BE2C (cell line): ENCODE measurements at regions not wholly inside any gene's neighbourhood (a gene's known extent, or its start where the extent isn't known, plus 50 kb on each side); places are given as distances from the start of the nearest gene placed in this dataset.
"Not testable (repeated sequence)": the region's sequence is repeated elsewhere in the genome, so short reads cannot be mapped to it uniquely, and the experiment has no call there.

Experiments
- DNase-seq: peaks from one replicate; pipeline ENCODE4 v3.0.0-alpha.2; 2020
- H3K27me3 ChIP-seq: fragments of 250-450 bp; sonication (Bioruptor Pico); 2 replicates; pipeline ENCODE4 v1.5.1; 2020; ENCODE audit warnings: mild to moderate bottlenecking
- H3K36me3 ChIP-seq: fragments of 250-450 bp; sonication (Bioruptor Pico); 2 replicates; pipeline ENCODE4 v1.5.1; 2020; ENCODE audit warnings: mild to moderate bottlenecking
- H3K4me1 ChIP-seq: fragments of 250-450 bp; sonication (Bioruptor Pico); 2 replicates; pipeline ENCODE4 v1.5.1; 2020
- H3K4me3 ChIP-seq: 2 replicates; pipeline ENCODE4 v1.5.1; 2011; ENCODE audit warnings: low read depth, low read length
- H3K9me3 ChIP-seq: fragments of 250-450 bp; sonication (Bioruptor Pico); 2 replicates; pipeline ENCODE4 v1.5.1; 2020
- TF ChIP-seq, protein P1 (sequence below): IDR thresholded peaks from 2 replicates; pipeline ENCODE4 v1.5.1; 2012; ENCODE audit warnings: mild to moderate bottlenecking, low read depth, low read length

DNA sequence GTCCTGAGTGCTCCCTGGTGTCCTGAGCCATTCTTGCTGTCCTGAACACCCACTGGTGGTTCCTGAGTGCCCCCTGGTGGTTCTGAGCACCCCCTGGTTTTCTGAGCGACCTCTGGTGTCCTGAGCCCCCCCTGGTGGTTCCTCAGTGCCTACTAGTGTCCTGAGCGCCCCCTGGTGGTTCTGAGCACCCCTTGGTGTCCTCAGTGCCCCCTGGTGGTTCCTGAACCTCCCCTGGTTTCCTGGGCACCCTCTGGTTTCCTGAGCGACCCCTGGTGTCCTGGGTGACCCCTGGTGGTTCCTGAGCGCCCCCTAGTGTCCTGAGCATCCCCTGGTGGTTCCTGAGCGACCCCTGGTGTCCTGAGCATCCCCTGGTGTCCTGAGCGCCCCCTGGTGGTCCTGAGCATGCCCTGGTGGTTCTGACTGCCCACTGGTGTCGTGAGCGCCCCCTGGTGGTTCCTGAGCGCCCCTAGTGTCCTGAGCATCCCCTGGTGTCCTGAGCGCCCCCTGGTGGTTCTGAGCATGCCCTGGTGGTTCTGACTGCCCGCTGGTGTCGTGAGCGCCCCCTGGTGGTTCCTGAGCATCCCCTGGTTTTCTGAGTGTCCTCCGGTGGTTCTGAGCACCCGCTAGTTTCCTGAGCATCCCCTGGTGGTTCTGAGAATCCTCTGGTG, 473.1 kb downstream of the TMEM121 start:
- no peaks in the 10 kb centered on the region for H3K4me1 ChIP-seq
- no peaks in the 10 kb centered on the region for H3K9me3 ChIP-seq
- H3K4me3 ChIP-seq, result no peak overlapping the region
- H3K36me3 ChIP-seq, result no peaks in the 10 kb centered on the region
- peak; percentile 83 for DNase-seq
- TF ChIP-seq, protein P1, sequence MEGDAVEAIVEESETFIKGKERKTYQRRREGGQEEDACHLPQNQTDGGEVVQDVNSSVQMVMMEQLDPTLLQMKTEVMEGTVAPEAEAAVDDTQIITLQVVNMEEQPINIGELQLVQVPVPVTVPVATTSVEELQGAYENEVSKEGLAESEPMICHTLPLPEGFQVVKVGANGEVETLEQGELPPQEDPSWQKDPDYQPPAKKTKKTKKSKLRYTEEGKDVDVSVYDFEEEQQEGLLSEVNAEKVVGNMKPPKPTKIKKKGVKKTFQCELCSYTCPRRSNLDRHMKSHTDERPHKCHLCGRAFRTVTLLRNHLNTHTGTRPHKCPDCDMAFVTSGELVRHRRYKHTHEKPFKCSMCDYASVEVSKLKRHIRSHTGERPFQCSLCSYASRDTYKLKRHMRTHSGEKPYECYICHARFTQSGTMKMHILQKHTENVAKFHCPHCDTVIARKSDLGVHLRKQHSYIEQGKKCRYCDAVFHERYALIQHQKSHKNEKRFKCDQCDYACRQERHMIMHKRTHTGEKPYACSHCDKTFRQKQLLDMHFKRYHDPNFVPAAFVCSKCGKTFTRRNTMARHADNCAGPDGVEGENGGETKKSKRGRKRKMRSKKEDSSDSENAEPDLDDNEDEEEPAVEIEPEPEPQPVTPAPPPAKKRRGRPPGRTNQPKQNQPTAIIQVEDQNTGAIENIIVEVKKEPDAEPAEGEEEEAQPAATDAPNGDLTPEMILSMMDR, result peak; percentile 89
- H3K27me3 ChIP-seq, result no peaks in the 10 kb centered on the region

DNA sequence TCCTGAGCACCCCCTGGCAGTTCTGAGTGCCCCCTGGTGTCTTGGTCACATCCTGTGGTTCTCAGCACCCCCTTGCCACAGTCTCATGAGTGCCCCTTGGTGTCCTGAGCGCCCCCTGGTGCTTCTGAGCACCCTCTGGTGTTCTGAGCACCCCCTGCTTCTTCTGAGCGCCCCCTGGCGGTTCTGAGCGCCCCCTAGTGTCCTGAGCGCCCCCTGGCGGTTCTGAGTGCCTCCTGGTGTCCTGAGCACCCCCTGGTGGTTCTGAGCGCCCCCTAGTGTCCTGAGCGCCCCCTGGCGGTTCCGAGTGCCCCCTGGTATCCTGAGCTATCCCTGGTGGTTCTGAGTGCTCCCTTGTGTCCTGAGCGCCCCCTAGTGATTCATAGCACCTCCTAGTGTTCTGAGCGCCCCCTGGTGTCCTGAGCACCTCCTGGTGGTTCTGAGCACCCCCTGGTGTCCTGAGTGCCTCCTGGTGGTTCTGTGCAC, 473.7 kb downstream of the TMEM121 start:
- peak; percentile 16 for DNase-seq

DNA sequence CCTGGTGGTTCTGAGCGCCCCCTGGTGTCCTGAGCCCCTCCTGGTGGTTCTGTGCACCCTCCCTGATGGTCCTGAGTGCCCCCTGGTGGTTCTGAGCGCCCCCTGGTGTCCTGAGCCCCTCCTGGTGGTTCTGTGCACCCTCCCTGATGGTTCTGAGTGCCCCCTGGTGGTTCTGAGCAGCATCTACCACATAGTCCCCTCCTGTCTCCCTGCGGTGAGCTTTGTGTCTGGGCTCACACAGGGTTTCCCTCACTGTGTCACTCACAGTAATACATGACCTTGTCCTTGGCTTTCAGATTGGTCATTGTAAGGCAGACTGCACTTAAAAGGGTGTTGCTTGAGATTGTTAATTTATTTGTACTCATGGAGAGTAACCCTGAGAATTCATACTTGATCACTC, 474.9 kb downstream of the TMEM121 start:
- H3K4me3 ChIP-seq, DNase-seq, H3K9me3 ChIP-seq, H3K36me3 ChIP-seq, H3K4me1 ChIP-seq, H3K27me3 ChIP-seq: not testable (repeated sequence)
- TF ChIP-seq, protein P1, result peak; percentile 30

More for the DNA sequence above, 473.7 kb downstream of the TMEM121 start:
- not testable (repeated sequence) for H3K4me3 ChIP-seq, H3K4me1 ChIP-seq, H3K27me3 ChIP-seq, H3K9me3 ChIP-seq, H3K36me3 ChIP-seq
- TF ChIP-seq, protein P1, result peak; percentile 25; the same call in 1 of the 2 replicates

DNA sequence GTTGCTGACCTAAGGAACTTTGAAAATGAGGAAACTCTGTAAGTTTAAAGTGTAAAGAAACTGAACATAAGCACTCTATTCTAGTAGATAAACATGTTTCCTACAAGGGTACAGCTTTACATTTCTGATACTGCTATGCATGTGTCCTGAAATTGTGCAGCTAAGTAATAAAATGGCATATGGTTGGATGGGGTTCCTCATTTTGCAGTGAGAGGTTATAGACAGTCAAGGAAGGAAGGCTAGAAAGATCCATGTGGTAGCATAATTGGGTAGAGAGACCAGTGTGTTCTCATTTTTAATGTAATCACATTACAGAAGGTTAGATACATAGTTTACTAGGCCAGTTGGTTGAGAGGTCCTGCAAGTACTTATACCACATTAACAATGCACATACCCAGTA, 477.0 kb downstream of the TMEM121 start:
- TF ChIP-seq, protein P1, result no peak
- Histone ChIP-seq H3K9me3 (no peaks in the 10 kb centered on the region), H3K4me1 (no peaks in the 10 kb centered on the region), H3K27me3 (no peaks in the 10 kb centered on the region), H3K4me3 (no peak overlapping the region), H3K36me3 (no peaks in the 10 kb centered on the region)
- DNase-seq, result no peak

DNA sequence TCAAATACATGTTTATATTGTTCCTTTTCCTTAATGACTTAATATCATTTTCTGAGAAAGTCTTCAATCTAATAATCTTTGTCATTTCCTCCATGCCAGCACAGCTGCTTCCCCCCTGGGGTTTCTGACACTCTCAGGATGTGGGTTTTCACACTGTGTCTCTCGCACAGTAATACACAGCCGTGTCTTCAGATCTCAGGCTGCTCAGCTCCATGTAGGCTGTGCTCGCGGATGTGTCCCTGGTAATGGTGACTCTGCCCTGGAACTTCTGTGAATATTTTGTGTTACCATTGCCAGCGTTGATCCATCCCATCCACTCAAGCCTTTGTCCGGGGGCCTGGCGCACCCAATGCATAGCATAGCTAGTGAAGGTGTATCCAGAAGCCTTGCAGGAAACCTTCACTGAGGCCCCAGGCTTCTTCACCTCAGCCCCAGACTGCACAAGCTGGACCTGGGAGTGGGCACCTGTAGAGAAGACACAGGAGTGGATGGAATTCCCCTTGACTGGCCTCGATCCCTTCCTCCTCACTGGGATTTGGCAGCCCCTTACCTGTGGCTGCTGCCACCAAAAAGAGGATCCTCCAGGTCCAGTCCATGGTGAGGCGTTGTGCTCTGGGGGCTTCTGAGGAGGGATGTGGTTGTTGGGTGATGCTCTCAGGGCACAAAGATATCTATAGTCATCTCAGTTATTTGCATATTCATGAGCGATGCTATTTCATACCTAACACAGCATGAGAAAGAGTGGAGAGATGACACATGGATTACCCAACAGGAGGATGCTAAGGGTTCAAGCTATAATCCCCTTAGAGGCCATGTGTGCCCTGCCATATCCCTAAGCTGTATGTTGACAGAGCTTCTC, 478.8 kb downstream of the TMEM121 start:
- H3K4me3 ChIP-seq, H3K4me1 ChIP-seq, DNase-seq, H3K36me3 ChIP-seq, H3K9me3 ChIP-seq, H3K27me3 ChIP-seq: not testable (repeated sequence)

DNA sequence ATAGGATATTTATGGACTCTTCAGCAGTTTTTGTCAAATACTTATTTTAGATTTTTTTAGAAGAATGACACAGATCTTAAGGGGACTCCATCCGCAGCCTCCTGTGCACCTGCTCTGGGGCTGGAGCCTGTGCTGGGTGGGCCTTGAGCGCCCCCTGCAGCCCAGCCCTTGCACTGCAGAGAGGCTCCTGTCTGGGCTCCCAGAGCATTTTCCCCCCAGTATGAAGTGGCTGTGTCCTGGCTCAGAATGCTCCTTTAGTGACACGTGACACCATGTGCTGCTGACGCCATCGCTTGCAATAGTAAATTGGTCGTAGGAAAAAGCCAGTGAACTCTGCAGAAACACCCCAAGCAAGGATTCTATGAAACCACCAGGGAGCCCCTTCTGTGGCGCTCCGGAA, 479.7 kb downstream of the TMEM121 start:
- H3K36me3 ChIP-seq, result not testable (repeated sequence)

DNA sequence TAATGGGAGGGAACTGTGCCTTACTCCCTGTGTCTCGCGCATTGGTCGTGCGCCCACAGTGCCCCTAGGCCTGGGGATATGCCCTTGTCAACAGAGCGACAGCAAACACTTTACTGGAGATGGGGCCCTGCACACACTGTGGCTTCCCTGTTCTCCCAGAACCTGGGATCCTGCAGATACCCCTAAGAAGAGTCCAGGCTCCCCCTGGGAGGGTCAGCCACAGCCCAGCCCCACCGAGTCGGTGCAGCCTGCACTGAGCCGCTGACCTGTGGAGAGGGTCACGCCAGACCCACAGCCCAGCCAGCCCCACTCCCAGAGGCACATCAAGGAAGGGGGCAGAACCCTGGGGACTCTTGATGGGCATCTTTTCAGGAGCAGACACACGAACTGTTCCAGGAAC, 480.3 kb downstream of the TMEM121 start:
- H3K4me1 ChIP-seq, H3K36me3 ChIP-seq, H3K27me3 ChIP-seq, H3K4me3 ChIP-seq, DNase-seq, H3K9me3 ChIP-seq: not testable (repeated sequence)

More for the DNA sequence above, 479.7 kb downstream of the TMEM121 start:
- not testable (repeated sequence) for H3K4me1 ChIP-seq, H3K9me3 ChIP-seq, H3K4me3 ChIP-seq, H3K27me3 ChIP-seq
- peak; percentile 24 for DNase-seq
- TF ChIP-seq, protein P1, result peak; percentile 83
